Neuronal stem cell (in vitro differentiated cells): ENCODE measurements at regions not wholly inside any gene's neighbourhood (a gene's known extent, or its start where the extent isn't known, plus 50 kb on each side); places are given as distances from the start of the nearest gene placed in this dataset.

ENCODE experiments used
- DNase-seq: peaks from one replicate; pipeline ENCODE4 v3.0.0-alpha.2; 2013; ENCODE audit warnings: low spot score
- H2AFZ ChIP-seq: one replicate; pipeline ENCODE4 v1.6.1; 2013; ENCODE audit warnings: mild to moderate bottlenecking, low read length, inconsistent platforms
- H2AK5ac ChIP-seq: 2 replicates; pipeline ENCODE4 v1.6.1; 2013; ENCODE audit warnings: low read depth, mild to moderate bottlenecking, inconsistent platforms, low read length, moderate library complexity, mixed read lengths
- H2BK120ac ChIP-seq: 2 replicates; pipeline ENCODE4 v1.6.1; 2013; ENCODE audit warnings: low read depth, mild to moderate bottlenecking, inconsistent platforms, low read length, moderate library complexity, mixed read lengths
- H2BK12ac ChIP-seq: one replicate; pipeline ENCODE4 v1.6.1; 2013; ENCODE audit warnings: low read length, inconsistent platforms
- H2BK15ac ChIP-seq: 2 replicates; pipeline ENCODE4 v1.6.1; 2013; ENCODE audit warnings: mild to moderate bottlenecking, low read length, inconsistent platforms, mixed read lengths
- H2BK5ac ChIP-seq: one replicate; pipeline ENCODE4 v1.6.1; 2013; ENCODE audit warnings: inconsistent platforms, mild to moderate bottlenecking, low read length, moderate library complexity
- H3K14ac ChIP-seq: one replicate; pipeline ENCODE4 v1.6.1; 2013; ENCODE audit warnings: low read length, inconsistent platforms
- H3K18ac ChIP-seq: 2 replicates; pipeline ENCODE4 v1.6.1; 2013; ENCODE audit warnings: low read length, inconsistent platforms
- H3K23ac ChIP-seq: 2 replicates; pipeline ENCODE4 v1.6.1; 2013; ENCODE audit warnings: low read depth, mild to moderate bottlenecking, mixed read lengths, low read length, inconsistent platforms; ENCODE audit not compliant: poor library complexity
- H3K27ac ChIP-seq: replicated peaks from 3 replicates; pipeline ENCODE4 v1.5.1; 2013; ENCODE audit warnings: low read length, inconsistent platforms
- H3K27me3 ChIP-seq, 3 experiments: 2 replicates each; pipeline ENCODE4 v1.6.1; 2013; ENCODE audit warnings: low read length in 3 of 3, mild to moderate bottlenecking in 2 of 3, inconsistent platforms in 1 of 3, low read depth in 1 of 3, mixed read lengths in 1 of 3, moderate library complexity in 1 of 3; ENCODE audit not compliant: control insufficient read depth in 3 of 3, insufficient read depth in 3 of 3
- H3K36me3 ChIP-seq, 2 donors: replicated peaks in 1 of 2; 2 replicates each; pipeline ENCODE4 v1.6.1; 2013; ENCODE audit warnings: low read length in 2 of 2; ENCODE audit not compliant: control insufficient read depth in 2 of 2, insufficient read depth in 2 of 2
- H3K4ac ChIP-seq: 2 replicates; pipeline ENCODE4 v1.6.1; 2013; ENCODE audit warnings: inconsistent platforms, mild to moderate bottlenecking, low read length, moderate library complexity
- H3K4me1 ChIP-seq, 2 donors: 1 replicate in 1 of 2; 2 replicates in 1 of 2; pipeline ENCODE4 v1.6.1; 2013; ENCODE audit warnings: low read length in 2 of 2, low read depth in 1 of 2; ENCODE audit not compliant: control insufficient read depth in 2 of 2, insufficient read depth in 1 of 2
- H3K4me2 ChIP-seq: one replicate; pipeline ENCODE4 v1.6.1; 2013; ENCODE audit warnings: mild to moderate bottlenecking, low read length, inconsistent platforms; ENCODE audit not compliant: insufficient read depth, poor library complexity, severe bottlenecking
- H3K4me3 ChIP-seq, 2 donors: 2 replicates each; pipeline ENCODE4 v1.5.1; 2013; ENCODE audit warnings: low read length in 2 of 2, mild to moderate bottlenecking in 2 of 2, inconsistent platforms in 1 of 2, moderate library complexity in 1 of 2
- H3K79me1 ChIP-seq: one replicate; pipeline ENCODE4 v1.6.1; 2013; ENCODE audit warnings: low read depth, mild to moderate bottlenecking, inconsistent platforms, low read length, moderate library complexity
- H3K9ac ChIP-seq: one replicate; pipeline ENCODE4 v1.6.1; 2013; ENCODE audit warnings: mild to moderate bottlenecking, low read depth, low read length, inconsistent platforms; ENCODE audit not compliant: poor library complexity
- H3K9me3 ChIP-seq, 2 donors: replicated peaks in 1 of 2; 2 replicates each; pipeline versions ENCODE3 to v1.6.1; 2013; ENCODE audit warnings: low read length in 2 of 2, mild to moderate bottlenecking in 2 of 2, inconsistent platforms in 1 of 2, low read depth in 1 of 2, mixed read lengths in 1 of 2, moderate library complexity in 1 of 2; ENCODE audit not compliant: control insufficient read depth in 2 of 2, insufficient read depth in 1 of 2
- H4K8ac ChIP-seq: one replicate; pipeline ENCODE4 v1.6.1; 2013; ENCODE audit warnings: low read depth, mild to moderate bottlenecking, inconsistent platforms, low read length, moderate library complexity
- H4K91ac ChIP-seq: one replicate; pipeline ENCODE4 v1.6.1; 2013; ENCODE audit warnings: low read length, low read depth, mild to moderate bottlenecking, inconsistent platforms; ENCODE audit not compliant: poor library complexity
- WGBS, 2 donors: extraction: QIAGEN DNeasy Blood & Tissue Kit; methylation state at CpG; one replicate each; pipeline ENCODE4 v1.1.7; 2013; ENCODE audit warnings: missing lambda C conversion rate in 2 of 2, mixed read lengths in 1 of 2; ENCODE audit not compliant: insufficient read length in 2 of 2, insufficient replicate concordance in 1 of 2; ENCODE audit errors: extremely low coverage in 2 of 2; 5-methylcytosine and 5-hydroxymethylcytosine counted together

DNA sequence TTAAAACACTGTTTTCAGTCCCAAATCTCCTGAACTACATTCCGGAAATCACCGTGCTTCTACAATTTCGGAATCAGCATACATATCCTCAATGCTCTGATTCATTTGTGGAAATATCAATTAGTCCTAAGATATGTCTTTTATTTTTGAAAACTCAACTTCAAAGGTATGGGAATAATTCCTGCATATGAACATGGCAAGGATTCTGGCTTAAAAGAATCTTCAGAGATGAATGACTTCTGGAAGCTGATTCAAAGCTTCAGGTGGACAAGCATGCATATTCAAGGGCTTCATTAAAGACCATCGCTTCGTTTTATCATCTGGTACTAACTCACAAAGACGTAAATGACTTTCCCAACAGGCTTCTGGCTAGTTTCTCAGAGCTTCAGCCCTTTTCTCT lies 246.0 kb upstream of the LRRN1 start:
- DNase-seq, result no peak
- Histone ChIP-seq H3K27me3 (no peaks in the 10 kb centered on the region), H3K9me3 (no peaks in the 10 kb centered on the region), H3K4ac (no peak overlapping the region), H3K18ac (no peak overlapping the region), H3K9ac (no peak overlapping the region), H2BK120ac (no peak overlapping the region), H3K23ac (no peak overlapping the region), H3K27ac (no peak overlapping the region), H3K79me1 (no peaks in the 10 kb centered on the region), H2AFZ (no peak overlapping the region), H4K8ac (no peak overlapping the region), H2BK15ac (no peak overlapping the region), H3K4me3 (no peak overlapping the region), H3K14ac (no peak overlapping the region), H2AK5ac (no peak overlapping the region), H3K36me3 (no peaks in the 10 kb centered on the region), H2BK5ac (no peak overlapping the region), H3K4me2 (no peak overlapping the region), H3K4me1 (no peaks in the 10 kb centered on the region), H2BK12ac (no peak overlapping the region), H4K91ac (no peak overlapping the region)
- WGBS, 2 donors, result no CpG with 5 or more reads among the region's 6 CpGs

GRCh38 chr3:3552761-3553160 lies 246.5 kb upstream of the LRRN1 start:
- Histone ChIP-seq H3K9me3 (no peaks in the 10 kb centered on the region), H3K4ac (no peak overlapping the region), H2AFZ (no peak overlapping the region), H3K9ac (no peak overlapping the region), H4K91ac (no peak overlapping the region), H3K18ac (no peak overlapping the region), H3K27ac (no peak overlapping the region), H3K4me2 (no peak overlapping the region), H4K8ac (no peak overlapping the region), H2BK12ac (no peak overlapping the region), H3K4me3 (no peak overlapping the region), H3K14ac (no peak overlapping the region), H2BK120ac (no peak overlapping the region), H3K23ac (no peak overlapping the region), H3K79me1 (no peaks in the 10 kb centered on the region), H3K36me3 (no peaks in the 10 kb centered on the region), H2BK5ac (no peak overlapping the region), H3K4me1 (no peaks in the 10 kb centered on the region), H2AK5ac (no peak overlapping the region), H2BK15ac (no peak overlapping the region), H3K27me3 (no peaks in the 10 kb centered on the region)
- DNase-seq, result no peak
- no CpG with 5 or more reads among the region's 3 CpGs for WGBS, 2 donors

DNA sequence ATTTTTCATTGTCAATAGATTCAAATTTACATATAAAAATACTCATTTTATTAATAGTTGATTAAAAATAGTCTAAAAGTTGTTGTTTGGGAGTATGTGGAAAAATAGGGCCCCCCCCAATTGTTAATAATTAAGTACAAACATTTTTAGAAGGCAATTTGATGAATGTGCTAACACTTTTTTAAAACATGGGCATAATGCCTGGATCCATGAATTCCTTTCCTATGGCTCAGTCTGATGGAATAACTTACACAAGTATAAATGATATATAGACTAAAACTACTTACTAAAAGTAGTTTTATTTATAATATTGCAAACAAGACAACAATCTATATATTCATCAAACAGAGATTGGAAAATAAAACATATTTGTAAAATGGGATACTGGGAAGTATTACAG lies 247.2 kb upstream of the LRRN1 start:
- no peak overlapping the region for H3K4ac ChIP-seq
- no peak overlapping the region for H2BK120ac ChIP-seq
- no peak overlapping the region for H2AFZ ChIP-seq
- H3K79me1 ChIP-seq, result no peaks in the 10 kb centered on the region
- H3K18ac ChIP-seq, result no peak overlapping the region
- H3K27ac ChIP-seq, result no peak overlapping the region
- no peaks in the 10 kb centered on the region for H3K36me3 ChIP-seq
- H2AK5ac ChIP-seq, result no peak overlapping the region
- H3K4me2 ChIP-seq, result no peak overlapping the region
- no peak overlapping the region for H3K14ac ChIP-seq
- no peak overlapping the region for H3K4me3 ChIP-seq
- DNase-seq, result no peak
- no peak overlapping the region for H3K9ac ChIP-seq
- H3K4me1 ChIP-seq, result no peaks in the 10 kb centered on the region
- no peak overlapping the region for H4K91ac ChIP-seq
- H4K8ac ChIP-seq, result no peak overlapping the region
- no peak overlapping the region for H3K23ac ChIP-seq
- no peak overlapping the region for H2BK5ac ChIP-seq
- no peak overlapping the region for H2BK15ac ChIP-seq
- H3K27me3 ChIP-seq, result no peaks in the 10 kb centered on the region
- no peaks in the 10 kb centered on the region for H3K9me3 ChIP-seq
- no peak overlapping the region for H2BK12ac ChIP-seq

- Histone ChIP-seq H4K8ac (no peak overlapping the region), H3K4me2 (no peak overlapping the region), H3K9me3 (no peaks in the 10 kb centered on the region), H2AK5ac (no peak overlapping the region), H2BK120ac (no peak overlapping the region), H3K14ac (no peak overlapping the region), H3K4ac (no peak overlapping the region), H3K9ac (no peak overlapping the region), H3K27ac (no peak overlapping the region), H2BK5ac (no peak overlapping the region), H4K91ac (no peak overlapping the region), H3K23ac (no peak overlapping the region), H2BK12ac (no peak overlapping the region), H3K18ac (no peak overlapping the region), H3K4me3 (no peak overlapping the region), H3K27me3 (no peaks in the 10 kb centered on the region), H3K4me1 (no peaks in the 10 kb centered on the region), H2BK15ac (no peak overlapping the region), H2AFZ (no peak overlapping the region), H3K36me3 (no peaks in the 10 kb centered on the region), H3K79me1 (no peaks in the 10 kb centered on the region)
- WGBS, 2 donors, result no CpG with 5 or more reads among the region's 2 CpGs
- DNase-seq, result no peak
Measured at GRCh38 chr3:3545360-3545759, 253.9 kb upstream of the LRRN1 start.
